ENCODE measurements at regions not wholly inside any gene's neighbourhood (a gene's known extent, or its start where the extent isn't known, plus 50 kb on each side); places are given as distances from the start of the nearest gene placed in this dataset.

DNA sequence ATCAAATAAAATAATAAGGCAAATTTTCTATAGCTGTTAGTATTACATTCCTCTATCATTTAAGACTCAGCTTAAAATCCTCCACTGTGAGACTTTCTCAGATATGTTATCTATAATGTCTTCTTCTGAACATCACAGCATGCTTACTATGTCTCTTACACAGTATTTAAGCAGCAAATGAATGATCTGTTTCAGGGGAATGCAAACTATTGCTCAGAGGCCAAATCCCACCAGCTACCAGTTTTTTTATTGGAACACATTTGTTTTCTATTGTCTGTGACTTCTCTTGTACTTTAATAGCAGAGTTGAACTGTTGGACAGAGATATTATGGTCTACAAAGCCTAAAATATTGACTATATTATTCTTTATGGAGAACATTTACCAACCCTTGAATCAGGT, 59.6 kb downstream of the C3orf38 start:
- TF ChIP-seq, protein P1, sequence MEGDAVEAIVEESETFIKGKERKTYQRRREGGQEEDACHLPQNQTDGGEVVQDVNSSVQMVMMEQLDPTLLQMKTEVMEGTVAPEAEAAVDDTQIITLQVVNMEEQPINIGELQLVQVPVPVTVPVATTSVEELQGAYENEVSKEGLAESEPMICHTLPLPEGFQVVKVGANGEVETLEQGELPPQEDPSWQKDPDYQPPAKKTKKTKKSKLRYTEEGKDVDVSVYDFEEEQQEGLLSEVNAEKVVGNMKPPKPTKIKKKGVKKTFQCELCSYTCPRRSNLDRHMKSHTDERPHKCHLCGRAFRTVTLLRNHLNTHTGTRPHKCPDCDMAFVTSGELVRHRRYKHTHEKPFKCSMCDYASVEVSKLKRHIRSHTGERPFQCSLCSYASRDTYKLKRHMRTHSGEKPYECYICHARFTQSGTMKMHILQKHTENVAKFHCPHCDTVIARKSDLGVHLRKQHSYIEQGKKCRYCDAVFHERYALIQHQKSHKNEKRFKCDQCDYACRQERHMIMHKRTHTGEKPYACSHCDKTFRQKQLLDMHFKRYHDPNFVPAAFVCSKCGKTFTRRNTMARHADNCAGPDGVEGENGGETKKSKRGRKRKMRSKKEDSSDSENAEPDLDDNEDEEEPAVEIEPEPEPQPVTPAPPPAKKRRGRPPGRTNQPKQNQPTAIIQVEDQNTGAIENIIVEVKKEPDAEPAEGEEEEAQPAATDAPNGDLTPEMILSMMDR (IDR thresholded peaks at IDR 0.05): no peak
- H3K9me3 ChIP-seq: no peaks in the 10 kb centered on the region
- intact Hi-C loops (cut with DNase I): loop anchor here (10.0 kb wide), 1 partner anchor 905 kb away; no protein-coding TSS in a partner anchor

DNA sequence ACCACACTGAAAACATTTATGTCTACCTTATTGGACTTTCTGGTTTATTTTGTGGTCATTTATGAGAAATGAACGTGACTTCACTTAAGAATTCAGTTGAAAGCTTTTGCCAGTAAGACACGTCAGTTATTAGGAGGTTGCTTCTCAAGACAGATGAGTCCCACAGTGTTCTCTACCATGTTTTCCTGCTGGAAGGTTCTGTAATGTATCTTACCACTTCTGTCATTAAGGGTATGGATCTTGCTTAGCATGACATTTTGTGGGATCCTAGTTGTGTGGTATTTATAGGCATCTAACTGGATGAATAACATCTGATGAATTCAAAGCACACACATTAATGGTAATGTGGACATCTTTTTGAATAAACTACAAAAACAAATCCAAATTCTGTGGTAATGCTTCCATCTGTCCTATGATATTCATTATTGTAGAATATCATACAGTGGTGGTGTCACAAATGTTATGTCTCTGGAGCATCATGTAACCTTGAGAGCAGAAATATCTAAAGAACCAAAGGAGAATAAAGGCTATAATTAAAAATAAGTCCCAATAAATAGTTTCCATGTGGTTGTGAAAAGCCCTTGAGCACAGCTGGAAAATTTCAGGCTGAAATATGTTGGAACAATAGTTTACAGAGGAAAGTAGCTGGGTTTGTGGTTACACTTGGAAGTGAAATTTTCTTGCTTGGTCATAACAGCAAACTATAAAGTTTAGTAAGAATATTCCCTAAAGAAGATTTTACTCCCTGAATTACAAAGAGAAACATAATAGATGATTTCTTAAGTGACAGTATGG, 61.5 kb downstream of the C3orf38 start:
- H3K4me1 ChIP-seq: no peaks in the 10 kb centered on the region
- TF ChIP-seq, protein P1 (IDR thresholded peaks at IDR 0.05): no peak
- DNase-seq: no peak
- H3K9ac ChIP-seq (ENCODE audit: low read depth in 2 of 2, low read length in 2 of 2): no peak overlapping the region
- no peaks in the 10 kb centered on the region for H3K27me3 ChIP-seq
- H3K9me3 ChIP-seq: no peaks in the 10 kb centered on the region
- H3K4me3 ChIP-seq: no peak overlapping the region
- H3K36me3 ChIP-seq: no peaks in the 10 kb centered on the region
- H3K27ac ChIP-seq: no peak overlapping the region
- intact Hi-C loops (cut with DNase I): no loop called here

More for the DNA sequence above, 59.6 kb downstream of the C3orf38 start:
- Histone ChIP-seq H3K27ac (no peak overlapping the region), H3K36me3 (no peaks in the 10 kb centered on the region), H3K27me3 (no peaks in the 10 kb centered on the region), H3K4me3 (no peak overlapping the region), H3K9ac (ENCODE audit: low read depth in 2 of 2, low read length in 2 of 2) (no peak overlapping the region), H3K4me1 (no peaks in the 10 kb centered on the region)
- DNase-seq: no peak

DNA sequence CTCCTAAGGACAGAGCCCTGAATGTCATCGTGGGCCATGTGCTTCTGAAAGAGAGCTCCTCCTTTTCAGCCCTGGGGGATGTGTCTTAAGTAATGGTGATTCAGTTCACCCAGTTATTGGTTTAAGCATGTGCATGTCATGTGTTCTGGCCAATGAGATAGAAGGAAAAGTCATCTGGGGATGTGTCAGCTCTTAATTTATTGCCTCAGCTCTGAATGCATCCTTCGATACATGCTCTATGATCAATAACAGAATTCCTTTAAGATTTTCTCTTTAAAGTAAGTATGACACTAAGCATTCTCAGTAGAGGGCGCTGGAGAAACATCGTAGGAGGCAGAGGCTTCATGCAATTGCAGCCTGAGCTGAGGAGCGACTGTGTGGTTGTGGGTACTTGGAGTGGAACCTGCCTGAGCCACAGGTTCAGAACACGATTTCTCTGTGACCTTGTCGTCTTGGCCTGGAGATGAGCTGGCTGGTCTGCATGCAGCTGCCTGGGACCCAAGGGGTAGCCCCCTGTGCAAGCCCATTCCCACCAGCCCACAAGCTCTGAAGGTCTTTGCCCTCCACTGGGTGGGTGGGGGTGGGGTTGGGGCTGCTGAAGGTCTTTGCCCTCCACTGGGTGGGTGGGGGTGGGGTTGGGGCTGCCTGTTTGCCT, 69.5 kb downstream of the C3orf38 start:
- H3K27me3 ChIP-seq: no peaks in the 10 kb centered on the region
- no peaks in the 10 kb centered on the region for H3K36me3 ChIP-seq
- H3K4me3 ChIP-seq: no peak overlapping the region
- H3K9ac ChIP-seq (ENCODE audit: low read depth in 2 of 2, low read length in 2 of 2): no peak overlapping the region
- intact Hi-C loops (cut with DNase I): loop anchor here (5.0 kb wide), 1 partner anchor 878 kb away; no protein-coding TSS in a partner anchor
- peak; percentile 41 for DNase-seq
- no peaks in the 10 kb centered on the region for H3K4me1 ChIP-seq
- no peaks in the 10 kb centered on the region for H3K9me3 ChIP-seq
- no peak overlapping the region for H3K27ac ChIP-seq
- TF ChIP-seq, protein P1 (IDR thresholded peaks at IDR 0.05): peak; percentile 49

DNA sequence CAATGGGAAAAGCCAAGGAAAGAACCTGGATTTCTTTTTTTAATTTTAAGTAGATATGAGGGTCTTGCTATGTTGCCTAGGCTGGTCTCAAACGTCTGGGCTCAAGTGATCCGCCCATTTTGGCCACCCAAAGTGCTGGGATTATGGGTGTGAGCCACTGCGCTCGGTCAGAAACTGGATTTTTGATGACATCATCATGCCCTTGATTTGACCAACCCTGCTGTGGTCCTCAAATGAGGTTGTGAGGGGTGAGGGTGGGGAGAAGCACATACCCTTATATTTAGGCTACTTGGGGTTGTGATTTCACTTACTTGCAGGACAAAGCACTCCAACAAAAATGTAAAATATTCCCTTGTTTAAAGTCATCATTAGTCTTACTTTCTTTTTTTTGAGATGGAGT, 70.4 kb downstream of the C3orf38 start:
- intact Hi-C loops (cut with DNase I): no loop called here
- H3K9me3 ChIP-seq: no peaks in the 10 kb centered on the region
- TF ChIP-seq, protein P1 (IDR thresholded peaks at IDR 0.05): no peak
- H3K4me3 ChIP-seq: no peak overlapping the region
- no peaks in the 10 kb centered on the region for H3K27me3 ChIP-seq
- no peaks in the 10 kb centered on the region for H3K4me1 ChIP-seq
- no peak overlapping the region for H3K27ac ChIP-seq
- H3K36me3 ChIP-seq: no peaks in the 10 kb centered on the region
- DNase-seq: no peak
- H3K9ac ChIP-seq (ENCODE audit: low read depth in 2 of 2, low read length in 2 of 2): no peak overlapping the region

DNA sequence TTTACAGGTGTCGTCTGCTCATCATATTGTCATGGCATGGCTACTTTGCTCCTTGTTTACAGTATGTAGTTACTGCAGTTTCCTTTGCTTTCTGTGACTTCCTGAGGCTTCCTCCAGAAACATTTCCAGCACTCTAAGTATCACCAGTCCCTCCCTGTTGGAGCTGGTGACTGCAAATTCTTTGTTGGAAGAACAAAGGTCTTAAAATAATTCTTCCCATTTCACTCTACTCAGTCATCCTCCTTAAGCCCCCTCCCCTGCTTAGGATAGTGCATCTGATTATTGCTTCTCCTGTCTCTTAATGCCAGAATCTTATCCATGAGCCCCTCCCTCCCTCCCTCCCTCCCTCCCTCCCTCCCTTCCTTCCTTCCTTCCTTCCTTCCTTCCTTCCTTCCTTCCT, 72.0 kb downstream of the C3orf38 start:
- TF ChIP-seq, protein P1 (IDR thresholded peaks at IDR 0.05): no peak
- H3K4me3 ChIP-seq: no peak overlapping the region
- H3K27me3 ChIP-seq: no peaks in the 10 kb centered on the region
- no peak overlapping the region for H3K9ac ChIP-seq (ENCODE audit: low read depth in 2 of 2, low read length in 2 of 2)
- no peaks in the 10 kb centered on the region for H3K9me3 ChIP-seq
- H3K4me1 ChIP-seq: no peaks in the 10 kb centered on the region
- H3K27ac ChIP-seq: no peak overlapping the region
- intact Hi-C loops (cut with DNase I): no loop called here
- no peak for DNase-seq
- H3K36me3 ChIP-seq: no peaks in the 10 kb centered on the region
